ENCODE measurements at regions not wholly inside any gene's neighbourhood (a gene's known extent, or its start where the extent isn't known, plus 50 kb on each side); places are given as distances from the start of the nearest gene placed in this dataset.

- TF ChIP-seq CTCF (IDR thresholded peaks at IDR 0.05; ENCODE audit: low read depth, low read length, poor library complexity, severe bottlenecking) = no peak
- no peak for TF ChIP-seq EZH2phosphoT487 (IDR thresholded peaks at IDR 0.05; ENCODE audit: borderline replicate concordance, low read length)
Observed at GRCh38 chr7:156496865-156497264, 143.7 kb upstream of the RNF32 start.

All from DOHH2 (cell line).